GM12878 (cell line): ENCODE measurements at regions not wholly inside any gene's neighbourhood (a gene's known extent, or its start where the extent isn't known, plus 50 kb on each side); places are given as distances from the start of the nearest gene placed in this dataset.

Source experiments
- CEBPB ChIP-seq, 2 experiments: fragments of 150-350 bp in 1 of 2; IDR thresholded peaks; 2 replicates each; pipeline ENCODE4 v1.6.1; 2012 to 2014; ENCODE audit warnings: low read depth in 2 of 2, low read length in 2 of 2, borderline replicate concordance in 1 of 2, inconsistent platforms in 1 of 2
- FOXM1 ChIP-seq: IDR thresholded peaks from 2 replicates; pipeline ENCODE4 v1.6.1; 2012; ENCODE audit warnings: low read depth, mild to moderate bottlenecking, inconsistent platforms, low read length, moderate library complexity
- HDAC6 ChIP-seq: fragments of 200-600 bp; sonication (generic); IDR thresholded peaks from one replicate; pipeline ENCODE4 v1.8.0; 2017; ENCODE audit warnings: antibody characterized with exemption; ENCODE audit not compliant: unreplicated experiment
- KAT2A ChIP-seq: conservative IDR thresholded peaks from 2 replicates; pipeline ENCODE4 v1.6.1; 2011; ENCODE audit warnings: low read depth, low read length; ENCODE audit not compliant: control insufficient read depth
- NFYA ChIP-seq: IDR thresholded peaks from 2 replicates; pipeline ENCODE4 v1.6.1; 2011; ENCODE audit warnings: low read depth, mild to moderate bottlenecking, low read length, improper control_type of control experiment, borderline replicate concordance
- POLR2A ChIP-seq: IDR thresholded peaks from 2 replicates; pipeline ENCODE4 v1.6.1; 2011; ENCODE audit warnings: low read depth, mild to moderate bottlenecking, low read length
- POLR2AphosphoS5 ChIP-seq: IDR thresholded peaks from 2 replicates; pipeline ENCODE4 v1.6.1; 2011; ENCODE audit warnings: mild to moderate bottlenecking, low read length, inconsistent platforms
- RBBP5 ChIP-seq: fragments of 200-600 bp; sonication (generic); conservative IDR thresholded peaks from 2 replicates; pipeline ENCODE4 v1.6.1; 2016
- YY1 ChIP-seq: IDR thresholded peaks from 2 replicates; pipeline ENCODE4 v1.6.1; 2011; ENCODE audit warnings: low read depth, mild to moderate bottlenecking, low read length
- ZNF384 ChIP-seq: IDR thresholded peaks from 2 replicates; pipeline ENCODE4 v1.6.1; 2012; ENCODE audit warnings: low read depth, mild to moderate bottlenecking, low read length, improper control_type of control experiment, borderline replicate concordance
- TF ChIP-seq, protein P1 (sequence below): IDR thresholded peaks from 2 replicates; pipeline ENCODE4 v1.6.1; 2012; ENCODE audit warnings: low read depth, low read length, improper control_type of control experiment
- TF ChIP-seq, protein P2 (sequence below), 3 experiments: IDR thresholded peaks in 2 of 3; conservative IDR thresholded peaks in 1 of 3; 2 replicates each; pipeline ENCODE4 v1.5.1; 2011; ENCODE audit warnings: low read depth in 3 of 3, low read length in 3 of 3, mild to moderate bottlenecking in 3 of 3, control low read depth in 2 of 3, moderate library complexity in 2 of 3, inconsistent platforms in 1 of 3, mixed read lengths in 1 of 3; ENCODE audit not compliant: control insufficient read depth in 2 of 3, insufficient read depth in 1 of 3; ENCODE audit errors: extremely low read depth in 1 of 3
- TF ChIP-seq, protein P3 (sequence below): fragments of 450-650 bp; IDR thresholded peaks from 2 replicates; pipeline ENCODE4 v1.6.1; 2016; ENCODE audit warnings: mild to moderate bottlenecking

GRCh38 chr2:55120634-55121359 lies 70.5 kb upstream of the RTN4 start:
- TF ChIP-seq HDAC6 (no peak), KAT2A (no peak), YY1 (no peak), POLR2A (no peak), POLR2AphosphoS5 (no peak), RBBP5 (no peak), FOXM1 (no peak), NFYA (no peak), ZNF384 (no peak), CEBPB (IDR thresholded peaks at IDR 0.05; ENCODE audit: borderline replicate concordance in 1 of 2, low read depth in 2 of 2, low read length in 2 of 2) (no peak)
- TF ChIP-seq, protein P1, sequence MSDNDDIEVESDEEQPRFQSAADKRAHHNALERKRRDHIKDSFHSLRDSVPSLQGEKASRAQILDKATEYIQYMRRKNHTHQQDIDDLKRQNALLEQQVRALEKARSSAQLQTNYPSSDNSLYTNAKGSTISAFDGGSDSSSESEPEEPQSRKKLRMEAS = no peak
- TF ChIP-seq, protein P2, sequence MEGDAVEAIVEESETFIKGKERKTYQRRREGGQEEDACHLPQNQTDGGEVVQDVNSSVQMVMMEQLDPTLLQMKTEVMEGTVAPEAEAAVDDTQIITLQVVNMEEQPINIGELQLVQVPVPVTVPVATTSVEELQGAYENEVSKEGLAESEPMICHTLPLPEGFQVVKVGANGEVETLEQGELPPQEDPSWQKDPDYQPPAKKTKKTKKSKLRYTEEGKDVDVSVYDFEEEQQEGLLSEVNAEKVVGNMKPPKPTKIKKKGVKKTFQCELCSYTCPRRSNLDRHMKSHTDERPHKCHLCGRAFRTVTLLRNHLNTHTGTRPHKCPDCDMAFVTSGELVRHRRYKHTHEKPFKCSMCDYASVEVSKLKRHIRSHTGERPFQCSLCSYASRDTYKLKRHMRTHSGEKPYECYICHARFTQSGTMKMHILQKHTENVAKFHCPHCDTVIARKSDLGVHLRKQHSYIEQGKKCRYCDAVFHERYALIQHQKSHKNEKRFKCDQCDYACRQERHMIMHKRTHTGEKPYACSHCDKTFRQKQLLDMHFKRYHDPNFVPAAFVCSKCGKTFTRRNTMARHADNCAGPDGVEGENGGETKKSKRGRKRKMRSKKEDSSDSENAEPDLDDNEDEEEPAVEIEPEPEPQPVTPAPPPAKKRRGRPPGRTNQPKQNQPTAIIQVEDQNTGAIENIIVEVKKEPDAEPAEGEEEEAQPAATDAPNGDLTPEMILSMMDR (IDR thresholded peaks at IDR 0.05 in 2 of 3, conservative IDR thresholded peaks at IDR 0.05 in 1 of 3; ENCODE audit: control insufficient read depth in 2 of 3, extremely low read depth in 1 of 3, insufficient read depth in 1 of 3, low read depth in 3 of 3, low read length in 3 of 3) = no peak
- TF ChIP-seq, protein P3, sequence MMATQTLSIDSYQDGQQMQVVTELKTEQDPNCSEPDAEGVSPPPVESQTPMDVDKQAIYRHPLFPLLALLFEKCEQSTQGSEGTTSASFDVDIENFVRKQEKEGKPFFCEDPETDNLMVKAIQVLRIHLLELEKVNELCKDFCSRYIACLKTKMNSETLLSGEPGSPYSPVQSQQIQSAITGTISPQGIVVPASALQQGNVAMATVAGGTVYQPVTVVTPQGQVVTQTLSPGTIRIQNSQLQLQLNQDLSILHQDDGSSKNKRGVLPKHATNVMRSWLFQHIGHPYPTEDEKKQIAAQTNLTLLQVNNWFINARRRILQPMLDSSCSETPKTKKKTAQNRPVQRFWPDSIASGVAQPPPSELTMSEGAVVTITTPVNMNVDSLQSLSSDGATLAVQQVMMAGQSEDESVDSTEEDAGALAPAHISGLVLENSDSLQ = no peak
